Limb (tissue), 2 donors: ENCODE measurements at regions not wholly inside any gene's neighbourhood (a gene's known extent, or its start where the extent isn't known, plus 50 kb on each side); places are given as distances from the start of the nearest gene placed in this dataset.
"Not testable (repeated sequence)": the region's sequence is repeated elsewhere in the genome, so short reads cannot be mapped to it uniquely, and the experiment has no call there.

Experiments
- DNase-seq, 2 donors: peaks; one replicate each; pipeline ENCODE4 v3.0.0-alpha.2; 2016; ENCODE audit errors: extremely low spot score in 2 of 2

GRCh38 chr2:150267651-150268415 lies 219.6 kb downstream of the RND3 start:
- no peak for DNase-seq

- no peak for DNase-seq
Measured at GRCh38 chr2:150266931-150267330, 220.5 kb downstream of the RND3 start.

- DNase-seq: no peak
Measured at GRCh38 chr2:150264442-150264841, 223.0 kb downstream of the RND3 start.

GRCh38 chr2:150261691-150262090 lies 225.8 kb downstream of the RND3 start:
- no peak for DNase-seq

- DNase-seq: no peak
Measured at GRCh38 chr2:150260636-150261035, 226.8 kb downstream of the RND3 start.

GRCh38 chr2:150259746-150260145 lies 227.7 kb downstream of the RND3 start:
- DNase-seq: no peak

GRCh38 chr2:150258781-150259307 lies 228.6 kb downstream of the RND3 start:
- no peak for DNase-seq

- no peak for DNase-seq
Measured at GRCh38 chr2:150256736-150257135, 230.7 kb downstream of the RND3 start.

- no peak for DNase-seq
Measured at GRCh38 chr2:150255528-150255927, 231.9 kb downstream of the RND3 start.

GRCh38 chr2:150249735-150250134 lies 237.7 kb downstream of the RND3 start:
- DNase-seq: not testable (repeated sequence)

- no peak for DNase-seq
Measured at GRCh38 chr2:150247481-150247880, 240.0 kb downstream of the RND3 start.

GRCh38 chr2:150234787-150235446 lies 252.6 kb downstream of the RND3 start:
- DNase-seq: no peak

- DNase-seq: no peak
Measured at GRCh38 chr2:150232871-150233270, 254.6 kb downstream of the RND3 start.

- no peak for DNase-seq
Measured at GRCh38 chr2:150232321-150232720, 255.1 kb downstream of the RND3 start.

GRCh38 chr2:150230616-150231015 lies 256.9 kb downstream of the RND3 start:
- DNase-seq: no peak

GRCh38 chr2:150230004-150230403 lies 257.5 kb downstream of the RND3 start:
- no peak for DNase-seq

GRCh38 chr2:150228936-150229335 lies 258.5 kb downstream of the RND3 start:
- no peak for DNase-seq

- DNase-seq: no peak
Measured at GRCh38 chr2:150225030-150225429, 262.4 kb downstream of the RND3 start.

- DNase-seq: no peak
Measured at GRCh38 chr2:150224321-150224720, 263.1 kb downstream of the RND3 start.

- no peak for DNase-seq
Measured at GRCh38 chr2:150222942-150223341, 264.5 kb downstream of the RND3 start.

- DNase-seq: no peak
Measured at GRCh38 chr2:150222379-150222778, 265.1 kb downstream of the RND3 start.

- no peak for DNase-seq
Measured at GRCh38 chr2:150219861-150220260, 267.6 kb downstream of the RND3 start.

- DNase-seq: no peak
Measured at GRCh38 chr2:150215041-150215440, 272.4 kb downstream of the RND3 start.
